KG1 (cell line): ENCODE measurements at regions not wholly inside any gene's neighbourhood (a gene's known extent, or its start where the extent isn't known, plus 50 kb on each side); places are given as distances from the start of the nearest gene placed in this dataset.

ENCODE experiments used
- DNase-seq: peaks from one replicate; lab custom pipeline; 2025; lab: John Stamatoyannopoulos, UW

DNA sequence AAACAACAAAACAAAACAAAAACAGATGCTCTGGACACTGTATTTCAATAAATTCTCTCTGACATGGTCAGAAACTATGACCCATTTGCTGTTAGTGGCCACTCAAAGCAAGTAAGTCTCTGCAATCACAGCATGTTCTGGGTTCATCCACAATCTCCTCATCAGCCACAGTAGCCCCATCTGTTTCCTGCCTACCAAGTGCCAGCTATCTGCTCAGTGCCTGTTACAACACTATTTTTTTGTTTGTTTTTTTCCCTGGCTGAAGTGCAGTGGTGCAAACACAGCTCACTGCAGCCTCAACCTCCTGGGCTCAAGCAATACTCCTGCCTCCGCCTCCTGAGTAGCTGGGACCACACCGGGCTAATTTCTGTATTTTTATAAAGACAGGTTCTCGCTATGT, 137.9 kb downstream of the SOX9 start:
- no peak for DNase-seq

DNA sequence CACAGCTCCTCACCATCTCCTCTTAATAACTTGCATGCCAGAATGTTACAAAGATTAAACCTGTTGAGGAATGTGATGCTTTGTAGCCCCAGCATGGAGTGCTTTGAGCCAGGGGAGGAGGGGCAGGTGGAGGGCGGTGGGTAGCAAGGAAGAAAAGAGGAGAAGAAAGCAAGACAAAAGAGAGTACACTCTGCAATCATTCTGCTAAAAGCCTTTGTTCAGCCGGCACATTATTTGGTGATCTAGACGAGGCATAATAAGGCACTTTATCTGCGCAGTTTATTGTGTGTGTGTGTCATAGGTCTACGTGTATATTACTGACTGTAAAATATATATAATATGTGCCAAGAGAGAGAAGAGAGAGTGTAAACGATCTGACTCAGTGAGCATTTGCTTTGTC, 139.1 kb downstream of the SOX9 start:
- DNase-seq = no peak

DNA sequence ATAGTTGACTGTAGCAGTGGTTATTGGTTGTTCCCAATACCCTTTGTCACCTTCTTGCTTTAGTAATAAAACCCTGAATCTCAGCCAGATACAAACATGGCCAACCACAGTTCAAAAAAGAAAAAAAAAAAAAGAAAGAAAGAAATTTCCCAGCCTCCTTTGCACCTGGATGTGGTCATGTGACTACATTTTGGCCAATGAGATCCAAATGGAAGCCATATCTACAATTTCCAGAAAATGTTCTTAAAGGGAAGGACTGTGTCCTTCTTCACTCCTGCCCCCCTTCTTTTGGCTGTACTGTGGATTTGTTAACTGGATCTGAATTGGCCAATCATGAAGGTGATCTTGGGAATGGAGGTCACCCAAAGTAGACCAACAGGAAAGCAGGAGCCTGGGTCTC, 141.9 kb downstream of the SOX9 start:
- DNase-seq = no peak

DNA sequence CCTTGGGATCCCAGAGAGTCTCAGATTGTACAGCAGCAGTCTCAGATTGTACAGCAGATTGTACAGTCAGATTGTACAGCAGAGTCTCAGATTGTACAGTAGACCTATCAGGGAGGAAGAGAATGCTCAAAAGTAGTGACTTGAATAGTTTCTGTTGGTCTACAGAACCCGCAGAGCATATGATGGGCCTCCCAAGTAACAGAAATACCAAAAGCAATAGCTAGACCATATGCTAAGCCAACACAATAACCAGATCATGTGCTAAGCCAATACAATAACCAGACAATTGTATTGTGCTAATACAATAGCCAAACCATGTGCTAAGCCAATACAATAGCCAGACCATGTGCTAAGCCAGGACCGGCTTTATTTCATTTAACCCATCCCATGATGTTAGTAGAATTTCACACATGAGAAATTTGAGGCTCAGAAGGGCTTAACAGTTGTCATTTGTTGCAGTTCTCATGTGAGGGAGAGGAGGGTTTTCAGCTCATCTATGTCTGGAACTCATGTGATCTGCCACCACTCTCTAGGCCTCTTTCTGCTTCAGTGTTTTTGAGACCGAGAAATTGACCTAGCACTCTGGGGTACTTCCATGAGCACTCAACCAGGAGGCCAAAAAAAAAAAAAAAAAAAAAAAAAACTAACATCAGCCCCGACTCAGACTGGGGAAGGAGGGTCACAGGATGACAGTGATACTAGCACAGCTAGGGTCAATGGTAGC, 144.0 kb downstream of the SOX9 start:
- no peak for DNase-seq

DNA sequence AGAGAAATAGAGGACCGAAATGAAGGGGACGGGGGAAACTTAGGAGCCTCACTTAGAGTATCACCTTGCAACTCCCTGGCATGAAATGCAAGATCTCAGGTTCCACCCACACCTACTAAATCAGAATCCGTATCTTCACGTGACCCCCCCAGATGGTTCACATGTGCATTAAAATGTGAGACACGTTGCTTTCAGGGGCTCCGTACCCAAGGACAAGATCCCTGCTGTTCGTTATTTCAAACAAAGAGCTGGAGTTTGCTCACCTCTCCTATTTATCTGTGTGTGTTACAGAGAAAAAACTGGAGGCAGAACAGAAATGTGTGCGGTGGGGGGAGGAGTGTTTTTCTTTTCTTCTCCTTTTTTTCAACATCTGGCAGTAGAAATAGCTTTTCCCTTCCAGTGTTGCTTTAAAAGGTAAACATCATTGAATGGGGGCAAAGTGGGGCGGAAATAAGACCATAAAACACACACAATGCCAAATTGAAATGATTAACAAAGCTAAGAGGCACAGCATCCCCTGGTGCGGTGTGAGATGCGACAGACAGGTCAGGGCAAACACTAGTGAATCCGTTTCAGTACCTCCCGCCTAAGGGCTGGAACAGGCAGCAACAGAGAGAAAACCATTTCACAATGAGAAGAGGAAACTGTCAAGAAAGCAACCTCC, 145.4 kb downstream of the SOX9 start:
- no peak for DNase-seq

DNA sequence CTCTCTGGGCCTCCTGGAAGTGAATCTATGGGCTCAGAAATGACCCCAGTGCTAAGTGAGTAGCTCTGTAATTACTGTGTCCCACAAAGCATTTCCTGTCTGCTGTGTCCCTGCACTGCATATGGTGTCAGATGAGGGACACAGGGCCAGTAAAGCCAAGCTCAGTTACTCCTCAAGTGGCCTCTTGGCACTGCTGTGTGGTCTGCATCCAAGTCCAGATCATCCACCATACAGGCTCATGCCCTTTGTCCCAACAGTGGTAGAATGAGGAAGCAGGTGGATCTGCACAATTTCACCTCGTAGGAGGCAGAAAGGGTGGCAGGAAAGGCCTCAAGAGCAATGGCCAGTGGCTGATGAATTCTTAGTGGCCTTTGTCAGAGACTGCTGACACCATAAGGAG, 146.8 kb downstream of the SOX9 start:
- DNase-seq = no peak

DNA sequence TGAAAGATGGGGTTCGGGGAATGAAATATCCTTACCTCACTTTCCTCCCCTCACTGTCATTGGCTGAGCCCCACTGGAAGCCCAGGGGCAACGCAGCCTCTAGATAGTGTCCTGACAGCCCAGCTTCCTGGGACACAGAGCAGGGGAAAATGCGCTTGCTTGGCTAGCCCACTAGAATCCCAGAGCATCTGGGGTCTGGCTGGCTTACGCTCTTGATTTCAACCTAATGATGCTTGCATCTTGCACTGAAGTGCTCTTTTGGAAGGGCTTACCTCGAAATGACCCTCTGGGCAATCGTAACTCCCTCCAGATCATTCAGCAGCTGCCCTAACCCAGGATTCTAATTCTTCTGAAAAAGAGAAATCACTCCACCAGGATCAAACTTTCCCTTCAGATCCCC, 147.6 kb downstream of the SOX9 start:
- DNase-seq = no peak

DNA sequence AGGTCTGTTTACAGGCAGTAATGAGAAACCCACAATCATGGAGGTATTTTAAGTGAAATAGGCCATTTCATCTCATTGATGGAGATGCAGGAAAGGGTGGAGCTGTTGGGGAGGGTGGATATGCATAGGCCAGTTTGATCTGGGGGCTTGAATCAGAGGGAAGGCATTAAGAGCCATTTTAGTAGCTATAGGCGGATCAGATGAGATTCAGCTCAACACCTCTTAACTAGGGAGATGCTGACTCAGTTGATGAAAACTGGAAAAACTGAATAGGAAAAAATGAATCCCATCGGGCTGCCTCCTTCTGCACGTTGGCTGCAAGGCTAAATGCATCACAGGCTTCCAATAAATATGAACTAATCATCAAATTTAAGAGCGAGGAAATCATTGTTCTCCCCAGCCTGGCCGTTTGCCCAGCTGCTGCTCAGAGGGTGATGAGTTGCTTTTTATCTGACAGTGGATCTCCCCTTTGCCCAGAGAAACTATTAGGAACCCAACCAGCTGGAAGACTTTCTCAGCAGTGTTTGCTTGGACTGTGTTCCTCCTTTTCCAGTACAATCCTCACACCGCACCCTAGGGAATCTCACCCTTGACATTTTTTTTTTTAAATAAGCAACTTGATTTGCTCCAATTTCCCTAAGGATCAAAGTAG, 149.6 kb downstream of the SOX9 start:
- no peak for DNase-seq

DNA sequence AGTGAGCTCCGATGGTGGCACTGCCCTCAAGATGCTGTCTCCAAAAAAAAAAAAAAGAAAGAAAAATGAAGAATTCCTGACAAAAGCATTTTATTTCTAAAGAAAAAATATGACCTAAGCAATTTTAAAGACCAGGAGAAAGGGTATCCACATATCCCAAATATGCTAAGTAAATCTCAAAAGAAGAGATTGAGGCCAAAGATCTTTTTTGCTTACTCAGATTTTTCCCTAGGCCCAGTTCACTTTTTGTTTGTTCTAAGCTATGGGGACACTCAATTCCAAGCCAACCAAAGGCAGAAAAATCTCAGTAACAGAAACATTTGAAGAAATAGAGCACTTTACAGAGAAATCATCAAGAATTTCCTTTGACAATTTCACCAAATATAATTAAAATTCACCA, 150.8 kb downstream of the SOX9 start:
- no peak for DNase-seq

DNA sequence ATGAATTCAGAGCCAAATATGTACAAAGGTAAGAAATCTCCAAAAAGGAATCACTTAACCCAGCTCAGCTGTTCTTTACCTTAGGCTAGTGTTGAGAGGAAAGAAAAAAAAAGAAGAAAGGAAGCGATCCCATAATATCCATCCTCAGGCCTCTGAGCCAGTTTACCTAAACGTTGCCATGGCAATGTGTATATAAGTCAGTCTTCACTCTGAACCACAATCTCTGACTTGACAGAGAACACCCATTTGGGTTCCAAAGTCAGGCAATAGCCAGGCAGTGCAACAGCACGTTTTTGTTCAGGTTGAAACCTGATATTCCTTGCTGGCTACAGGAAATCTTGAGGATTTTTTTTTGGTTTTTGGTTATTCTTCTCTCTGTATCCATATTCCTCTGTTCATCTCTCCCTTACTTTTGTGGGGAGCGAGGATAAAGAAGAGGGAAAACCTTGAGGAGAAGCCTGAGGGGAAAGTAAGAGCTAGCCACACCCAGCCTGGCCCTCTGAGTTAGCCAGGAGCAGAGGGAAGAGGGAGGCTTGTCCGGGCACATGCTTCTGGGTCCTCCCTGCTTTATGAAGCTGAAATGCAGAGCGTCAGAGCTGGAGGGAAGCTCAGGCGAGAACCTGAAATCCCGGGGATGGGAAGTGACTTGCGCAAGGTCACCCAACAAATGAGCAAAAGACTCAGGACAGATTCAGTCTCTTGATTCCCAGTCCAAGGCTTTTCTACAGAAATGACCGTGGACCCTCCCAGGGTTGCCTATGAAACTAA, 152.7 kb downstream of the SOX9 start:
- DNase-seq = no peak

DNA sequence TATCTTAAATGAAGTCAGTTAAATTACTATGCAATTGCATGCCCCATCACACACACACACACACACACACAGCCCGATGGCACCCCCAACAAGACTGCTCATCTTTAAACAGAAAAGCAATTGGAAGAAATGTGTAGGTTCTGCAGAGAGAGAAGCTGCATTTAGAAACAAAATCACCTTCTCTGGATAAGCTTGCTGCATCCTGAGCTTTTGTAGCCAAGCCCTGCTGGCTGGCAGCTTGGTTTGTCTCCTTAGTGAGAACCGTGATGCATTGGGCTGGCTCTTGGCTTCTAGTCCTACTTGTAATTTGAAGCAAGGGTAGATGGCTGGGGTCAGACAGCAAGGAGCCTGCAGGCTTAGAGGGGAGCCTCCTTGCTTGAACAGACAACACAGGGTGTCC, 153.8 kb downstream of the SOX9 start:
- no peak for DNase-seq

DNA sequence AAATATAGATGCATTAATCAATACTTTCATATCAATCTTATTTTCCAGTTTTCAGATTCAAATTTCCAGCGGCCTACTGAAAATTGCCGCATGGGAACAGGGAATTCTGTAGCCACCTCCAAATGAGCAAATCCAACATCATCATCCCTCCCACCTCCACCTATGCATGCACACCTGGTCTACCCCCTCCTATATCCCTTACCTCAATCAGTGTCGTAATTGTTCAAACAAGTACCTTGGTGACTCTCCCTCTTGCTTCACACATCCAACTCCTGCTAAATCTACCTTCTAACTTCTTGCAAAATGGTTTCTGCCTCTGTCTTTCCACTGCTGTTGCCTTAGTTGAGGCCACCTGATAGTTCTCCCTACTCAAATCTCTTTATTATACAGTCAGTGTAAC, 160.1 kb downstream of the SOX9 start:
- no peak for DNase-seq

DNA sequence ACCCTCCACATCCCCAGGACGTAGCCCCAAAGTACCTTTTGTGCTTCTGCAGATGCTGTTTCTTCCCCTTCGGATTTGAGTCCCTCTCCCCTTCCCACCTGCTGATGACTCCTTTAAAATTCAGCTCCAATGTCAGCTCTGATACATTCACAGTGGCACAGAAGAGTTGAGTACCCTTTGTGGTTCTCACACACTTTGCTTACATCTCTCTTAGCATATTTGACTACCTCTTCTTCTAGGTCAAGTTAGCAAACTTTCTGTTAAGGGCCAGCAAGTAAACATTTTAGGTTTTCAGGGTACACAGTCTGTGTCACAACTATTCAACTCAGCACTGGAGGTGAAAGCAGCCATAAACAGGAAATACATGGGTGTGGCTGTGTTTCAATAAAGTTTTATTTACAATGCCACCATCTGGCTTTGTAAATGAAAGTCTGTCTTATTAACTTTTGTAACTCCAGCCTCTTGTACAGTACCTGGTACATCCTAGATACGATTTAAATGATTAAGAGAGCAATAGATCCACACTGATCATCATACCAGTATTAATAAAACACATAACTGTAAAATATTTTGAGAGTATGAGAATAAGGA, 161.7 kb downstream of the SOX9 start:
- DNase-seq = no peak

DNA sequence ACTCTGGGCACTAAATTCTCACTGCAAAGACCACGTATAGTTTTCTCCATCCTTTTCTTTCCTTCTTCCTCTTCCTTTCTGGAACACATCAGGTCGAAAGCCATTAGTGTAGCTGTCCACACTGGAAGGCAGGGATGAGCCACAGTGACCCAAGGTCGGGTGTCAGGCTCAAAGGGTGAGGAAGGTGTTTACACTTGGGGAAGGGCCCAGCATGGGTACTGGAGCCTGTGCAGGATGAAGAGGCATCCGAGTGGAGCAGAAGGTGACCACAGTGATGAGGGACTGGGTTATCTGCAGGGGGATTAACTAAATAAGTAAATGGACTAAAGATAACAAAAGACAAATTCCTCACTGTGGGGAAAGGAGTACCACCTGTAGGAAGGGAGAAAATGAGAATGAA, 164.0 kb downstream of the SOX9 start:
- DNase-seq = no peak

DNA sequence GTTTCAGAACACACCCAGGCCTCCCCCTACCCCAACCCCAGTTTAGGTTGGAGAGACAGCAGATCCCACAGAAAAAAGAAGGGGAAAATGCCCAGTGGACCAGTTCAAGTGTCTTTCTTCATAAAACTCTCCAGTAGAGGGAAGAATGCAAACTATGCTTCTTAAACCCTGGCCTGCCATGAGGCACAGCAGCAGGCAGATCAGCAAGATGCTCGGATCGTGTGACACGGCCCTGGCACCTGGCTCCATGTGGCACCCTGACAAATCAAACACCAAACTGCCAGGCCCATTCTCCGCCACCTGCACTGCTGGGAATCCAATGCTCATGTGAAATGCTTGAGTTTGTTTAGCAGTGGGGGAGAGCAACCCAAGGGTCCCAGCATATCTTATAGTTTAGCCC, 166.8 kb downstream of the SOX9 start:
- DNase-seq = no peak

DNA sequence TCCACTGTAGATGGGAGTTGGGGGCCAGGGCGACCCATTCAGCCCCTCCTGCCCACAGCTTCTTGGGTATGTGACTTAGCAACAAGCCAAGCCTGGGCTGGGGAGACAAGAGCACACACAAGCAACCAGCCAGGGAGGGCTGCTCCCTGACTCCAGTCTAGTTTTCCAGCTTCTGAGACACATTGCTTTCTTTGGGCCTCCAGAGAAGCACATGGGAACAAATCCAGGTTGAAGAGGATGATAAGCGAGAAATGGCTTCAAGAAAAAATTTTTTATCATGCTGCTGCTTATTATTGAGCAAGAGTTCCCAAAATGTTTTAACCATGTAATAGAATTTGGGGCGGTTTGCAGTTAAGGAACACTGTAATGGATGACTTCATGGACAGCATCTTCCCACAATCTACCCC, 173.7 kb downstream of the SOX9 start:
- no peak for DNase-seq

DNA sequence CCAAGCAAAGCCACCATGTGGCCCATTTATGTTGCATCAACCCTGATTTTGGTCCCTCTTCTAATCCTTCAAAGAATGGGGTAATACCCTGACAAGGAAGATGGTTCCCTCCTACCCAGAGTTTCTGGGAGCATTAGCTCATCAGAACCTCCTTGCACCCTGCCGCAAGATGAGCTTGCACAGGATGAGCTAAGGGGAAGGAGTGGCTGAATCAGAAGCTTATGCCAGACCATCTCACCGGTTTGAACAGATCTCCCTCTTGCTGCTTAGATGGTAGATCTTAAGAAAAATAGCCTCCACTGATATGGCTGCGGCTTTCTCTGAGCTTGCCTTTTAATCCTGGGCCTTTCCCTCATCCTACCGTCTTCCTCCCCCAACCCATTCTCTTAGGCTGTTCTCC, 175.1 kb downstream of the SOX9 start:
- no peak for DNase-seq

DNA sequence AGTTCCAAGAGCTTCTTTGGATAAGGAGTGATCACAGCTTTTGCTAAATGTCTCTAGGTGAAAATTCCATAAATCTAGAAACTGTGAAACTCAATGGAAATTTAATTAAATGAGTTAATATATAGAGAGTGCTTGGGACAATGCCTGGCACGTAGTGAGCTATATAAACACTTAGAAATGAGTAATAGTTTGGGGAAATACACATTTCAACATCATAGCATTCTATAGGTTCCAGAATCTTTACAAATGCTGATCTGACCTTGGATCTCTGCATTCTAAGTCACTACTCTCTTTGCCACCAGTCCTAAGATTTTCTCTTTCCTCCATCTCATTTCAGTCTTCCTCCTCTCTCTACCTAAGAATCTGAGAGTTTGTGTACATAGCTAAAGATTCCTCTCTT, 175.6 kb downstream of the SOX9 start:
- DNase-seq = no peak

DNA sequence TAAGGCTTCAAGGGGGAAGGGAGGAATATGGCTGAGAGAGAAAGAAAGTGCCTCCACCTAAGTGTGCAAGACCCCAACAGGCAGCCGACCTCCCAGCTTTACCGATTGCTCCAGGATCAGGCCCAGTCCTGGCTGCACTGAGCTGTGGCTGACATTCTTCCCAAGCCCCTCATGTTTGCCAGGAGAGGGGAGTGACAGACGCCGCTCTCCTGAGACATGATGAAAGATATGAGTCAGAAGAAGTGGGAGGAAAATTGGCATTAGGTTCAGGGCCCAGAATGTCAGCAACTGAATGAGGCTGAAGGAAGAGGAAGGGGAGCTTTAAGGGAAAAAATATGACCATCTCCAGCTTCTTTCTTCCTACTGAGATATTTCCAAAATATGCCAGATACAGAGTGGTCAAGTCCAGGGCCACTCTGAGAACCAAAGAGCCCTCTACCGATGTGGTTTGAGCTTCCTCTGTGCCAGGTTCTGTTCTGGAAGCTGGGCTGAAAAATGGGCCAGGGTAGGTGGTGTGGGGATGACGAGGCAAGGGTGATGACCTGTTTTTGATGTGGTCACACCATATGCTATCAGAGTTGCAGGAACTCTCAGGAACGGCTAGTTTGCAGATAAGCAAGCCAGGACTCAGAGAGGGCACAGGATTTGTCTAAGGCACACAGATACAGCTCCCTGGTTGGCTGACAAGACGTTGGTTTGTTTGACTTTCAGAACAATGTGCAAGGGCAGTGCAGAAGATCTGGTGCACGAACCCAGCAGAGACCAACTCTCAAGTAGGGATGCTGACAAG, 176.7 kb downstream of the SOX9 start:
- no peak for DNase-seq

DNA sequence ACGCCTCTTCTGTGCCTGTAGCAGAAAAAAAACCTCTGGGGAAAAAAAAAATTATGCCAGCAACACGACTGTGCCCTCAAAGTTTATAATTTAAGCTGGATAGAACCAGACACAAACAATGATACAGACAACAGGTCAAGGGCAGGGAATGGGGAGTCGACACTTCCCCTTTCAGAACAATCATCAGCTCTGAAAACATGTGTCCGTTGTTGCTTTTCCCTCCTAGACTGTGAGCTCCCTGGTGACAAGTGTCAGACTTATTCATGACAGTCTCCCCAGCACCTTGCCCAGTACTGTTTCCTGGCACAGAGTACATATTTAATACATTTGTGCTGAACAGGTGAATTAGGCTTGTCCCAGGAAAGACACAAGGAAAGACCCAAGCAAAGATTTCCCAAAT, 178.3 kb downstream of the SOX9 start:
- no peak for DNase-seq

DNA sequence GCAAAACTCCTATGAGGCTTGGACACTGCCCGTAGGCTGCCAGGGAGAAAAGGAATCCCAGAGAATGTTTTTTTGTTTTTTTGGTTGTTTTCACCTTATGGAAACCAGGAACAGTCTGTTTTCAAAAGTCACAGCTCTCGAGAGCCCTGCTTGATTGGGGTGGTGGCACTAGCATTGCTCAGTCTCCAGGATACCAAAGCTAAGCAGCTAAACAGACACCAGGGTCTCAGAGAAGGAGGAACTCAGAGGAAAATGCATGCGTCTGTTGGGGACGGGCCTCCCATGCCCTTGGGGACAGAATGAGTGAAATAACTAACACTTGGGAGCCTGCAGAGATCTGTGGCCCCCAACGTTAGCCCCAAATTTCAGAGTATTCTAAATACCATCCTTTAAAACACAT, 178.8 kb downstream of the SOX9 start:
- no peak for DNase-seq

DNA sequence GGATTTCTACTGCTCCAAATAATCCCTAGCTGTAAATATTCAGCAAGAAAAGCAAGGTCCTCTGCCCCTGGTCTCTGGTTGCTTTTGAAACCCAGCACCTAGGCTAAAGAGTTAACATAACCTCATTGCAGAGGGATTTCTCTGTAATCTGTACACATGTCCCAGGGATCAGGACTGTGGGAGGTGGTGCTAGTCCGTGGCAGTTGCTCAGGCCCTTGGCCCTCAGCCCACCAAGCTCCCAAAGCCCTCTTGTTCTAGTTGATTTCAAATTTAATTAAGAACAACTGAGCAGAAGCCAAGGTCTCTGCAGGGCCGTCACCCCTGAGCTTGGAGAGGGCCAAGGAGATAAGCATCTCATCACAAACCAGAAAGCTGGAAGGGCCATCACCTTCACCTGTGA, 181.1 kb downstream of the SOX9 start:
- no peak for DNase-seq
